Ureter (tissue), 1 donor: ENCODE measurements at regions not wholly inside any gene's neighbourhood (a gene's known extent, or its start where the extent isn't known, plus 50 kb on each side); places are given as distances from the start of the nearest gene placed in this dataset.
A peak's percentile ranks its signal among the peaks of the same experiment; 100 is the strongest.
"Not testable (repeated sequence)": the region's sequence is repeated elsewhere in the genome, so short reads cannot be mapped to it uniquely, and the experiment has no call there.

ENCODE experiments used
- DNase-seq: peaks from one replicate; pipeline ENCODE4 v3.0.0-alpha.2; 2020; ENCODE audit warnings: low spot score
- donor health status: DM: yes; HTN: yes; CAD: no.

- no peak for DNase-seq
These were observed 105.9 kb downstream of the SLC17A6 start for GRCh38 chr11:22444076-22444475.

- DNase-seq = no peak
These were observed 103.7 kb downstream of the SLC17A6 start for GRCh38 chr11:22441831-22442230.

GRCh38 chr11:22435582-22435981 is 97.4 kb downstream of the SLC17A6 start:
- DNase-seq = not testable (repeated sequence)

GRCh38 chr11:22433517-22433916 is 95.3 kb downstream of the SLC17A6 start:
- DNase-seq = no peak

GRCh38 chr11:22433094-22433455 is 94.9 kb downstream of the SLC17A6 start:
- no peak for DNase-seq

- DNase-seq = peak; percentile 46
These were observed 94.3 kb downstream of the SLC17A6 start for GRCh38 chr11:22432291-22433093.

GRCh38 chr11:22431106-22431505 is 92.9 kb downstream of the SLC17A6 start:
- no peak for DNase-seq

GRCh38 chr11:22430639-22431038 is 92.5 kb downstream of the SLC17A6 start:
- no peak for DNase-seq

GRCh38 chr11:22430141-22430541 is 92.0 kb downstream of the SLC17A6 start:
- no peak for DNase-seq
